Mammary epithelial cell (primary cell): ENCODE measurements at regions not wholly inside any gene's neighbourhood (a gene's known extent, or its start where the extent isn't known, plus 50 kb on each side); places are given as distances from the start of the nearest gene placed in this dataset.

Experiments used
- CTCF ChIP-seq, 2 donors: IDR thresholded peaks in 1 of 2; conservative IDR thresholded peaks in 1 of 2; 2 replicates each; pipeline ENCODE4 v1.5.1; 2011 to 2012; ENCODE audit warnings: inconsistent platforms in 2 of 2, low read length in 2 of 2, mild to moderate bottlenecking in 2 of 2, control low read depth in 1 of 2, low read depth in 1 of 2; ENCODE audit not compliant: insufficient read depth in 1 of 2; ENCODE audit errors: extremely low read depth in 1 of 2
- EZH2 ChIP-seq: IDR thresholded peaks from 2 replicates; pipeline ENCODE4 v1.6.1; 2012; ENCODE audit warnings: low read length, inconsistent platforms, borderline replicate concordance

GRCh38 chr1:221905802-221906201 is 163.9 kb upstream of the DUSP10 start:
- TF ChIP-seq EZH2 (no peak), CTCF (conservative IDR thresholded peaks at IDR 0.05 in 1 of 2, IDR thresholded peaks at IDR 0.05 in 1 of 2; ENCODE audit: extremely low read depth in 1 of 2, insufficient read depth in 1 of 2, low read depth in 1 of 2, low read length in 2 of 2) (no peak)
